IMR-90 (cell line): ENCODE measurements at regions not wholly inside any gene's neighbourhood (a gene's known extent, or its start where the extent isn't known, plus 50 kb on each side); places are given as distances from the start of the nearest gene placed in this dataset.

ENCODE experiments used
- ATAC-seq: fragments of 200-7000 bp; cut with Tn5 transposase; 2 replicates; pipeline ENCODE4 v1.9.1; 2020; ENCODE audit warnings: low read depth, mild to moderate bottlenecking, moderate library complexity
- BruUV-seq: library from RNA; stranded (reverse); fragments of 400-500 nt; replicated peaks from 2 replicates; lab custom pipeline; 2021; lab: Mats Ljungman, UMichigan
- CTCF ChIA-PET: fragments of 300-600 bp; formaldehyde crosslinking; extraction: SDS; loops from one replicate; lab custom pipeline; 2021; ENCODE audit warnings: antibody characterized with exemption; lab: Yijun Ruan, JAX
- POLR2A ChIA-PET: fragments of 300-600 bp; sonication (Branson Sonifier 250); formaldehyde crosslinking; loops from one replicate; lab custom pipeline; 2022; ENCODE audit warnings: antibody characterized with exemption; ENCODE audit not compliant: unreplicated experiment; lab: Charles Lee
- DNase-seq: peaks from one replicate; pipeline ENCODE4 v3.0.0; 2013
- H2AFZ ChIP-seq: replicated peaks from 2 replicates; pipeline ENCODE3; 2013; ENCODE audit warnings: low read length, mild to moderate bottlenecking; ENCODE audit not compliant: poor library complexity
- H2AK5ac ChIP-seq: 2 replicates; pipeline ENCODE4 v1.6.1; 2013; ENCODE audit warnings: low read depth, low read length, inconsistent platforms
- H2AK9ac ChIP-seq: replicated peaks from 2 replicates; pipeline ENCODE3; 2013; ENCODE audit warnings: mild to moderate bottlenecking, low read depth, low read length, moderate library complexity; ENCODE audit not compliant: poor library complexity
- H2BK120ac ChIP-seq: 2 replicates; pipeline ENCODE4 v1.6.1; 2013; ENCODE audit warnings: low read depth, low read length, inconsistent platforms
- H2BK15ac ChIP-seq: 3 replicates; pipeline ENCODE4 v1.6.1; 2013; ENCODE audit warnings: low read depth, low read length, inconsistent platforms
- H2BK20ac ChIP-seq: 2 replicates; pipeline ENCODE4 v1.6.1; 2013; ENCODE audit warnings: low read depth, mild to moderate bottlenecking, inconsistent platforms, low read length, moderate library complexity
- H2BK5ac ChIP-seq: 2 replicates; pipeline ENCODE4 v1.6.1; 2013; ENCODE audit warnings: mild to moderate bottlenecking, low read depth, low read length, inconsistent platforms; ENCODE audit not compliant: poor library complexity, severe bottlenecking
- H3K14ac ChIP-seq: replicated peaks from 2 replicates; pipeline ENCODE4 v1.6.1; 2013; ENCODE audit warnings: low read depth, low read length, inconsistent platforms
- H3K18ac ChIP-seq: 2 replicates; pipeline ENCODE4 v1.6.1; 2013; ENCODE audit warnings: low read depth, low read length, control low read depth
- H3K23ac ChIP-seq: 2 replicates; pipeline ENCODE4 v1.6.1; 2013; ENCODE audit warnings: low read depth, low read length, inconsistent platforms
- H3K27ac ChIP-seq: 2 replicates; pipeline ENCODE4 v1.5.1; 2013; ENCODE audit warnings: mild to moderate bottlenecking, control low read depth, low read length; ENCODE audit not compliant: insufficient read depth
- H3K27me3 ChIP-seq: 2 replicates; pipeline ENCODE4 v1.6.1; 2013; ENCODE audit warnings: low read length; ENCODE audit not compliant: control insufficient read depth, insufficient read depth
- H3K36me3 ChIP-seq: 2 replicates; pipeline ENCODE4 v1.6.1; 2013; ENCODE audit warnings: low read length, mixed read lengths; ENCODE audit not compliant: control insufficient read depth, insufficient read depth
- H3K4ac ChIP-seq: 2 replicates; pipeline ENCODE4 v1.6.1; 2013; ENCODE audit warnings: low read depth, low read length, inconsistent platforms
- H3K4me1 ChIP-seq: 2 replicates; pipeline ENCODE4 v1.6.1; 2013; ENCODE audit warnings: low read length, mixed read lengths; ENCODE audit not compliant: control insufficient read depth, insufficient read depth
- H3K4me2 ChIP-seq: 2 replicates; pipeline ENCODE4 v1.6.1; 2013; ENCODE audit warnings: low read depth, mild to moderate bottlenecking, control low read depth, low read length, moderate library complexity
- H3K4me3 ChIP-seq: 2 replicates; pipeline ENCODE4 v1.5.1; 2013; ENCODE audit warnings: low read depth, mild to moderate bottlenecking, control low read depth, low read length, moderate library complexity; ENCODE audit not compliant: insufficient read depth
- H3K56ac ChIP-seq: 2 replicates; pipeline ENCODE4 v1.6.1; 2013; ENCODE audit warnings: low read length, inconsistent platforms; ENCODE audit not compliant: insufficient read depth; ENCODE audit errors: extremely low read depth
- H3K79me1 ChIP-seq, 2 experiments: 2 replicates each; pipeline ENCODE4 v1.6.1; 2013; ENCODE audit warnings: low read length in 2 of 2, inconsistent platforms in 1 of 2, low read depth in 1 of 2
- H3K9ac ChIP-seq: 2 replicates; pipeline ENCODE4 v1.6.1; 2013; ENCODE audit warnings: low read depth, low read length, control low read depth
- H3K9me1 ChIP-seq: 2 replicates; pipeline ENCODE4 v1.6.1; 2013; ENCODE audit warnings: low read length, inconsistent platforms; ENCODE audit not compliant: insufficient read depth
- H3K9me3 ChIP-seq: 2 replicates; pipeline ENCODE4 v1.6.1; 2013; ENCODE audit warnings: low read length; ENCODE audit not compliant: control insufficient read depth, insufficient read depth
- H4K20me1 ChIP-seq: 2 replicates; pipeline ENCODE4 v1.6.1; 2013; ENCODE audit warnings: low read length, inconsistent platforms; ENCODE audit not compliant: insufficient read depth
- H4K5ac ChIP-seq: 2 replicates; pipeline ENCODE4 v1.6.1; 2013; ENCODE audit warnings: mild to moderate bottlenecking, low read depth, low read length, control low read depth
- H4K8ac ChIP-seq, 2 experiments: 2 replicates each; pipeline ENCODE4 v1.6.1; 2013; ENCODE audit warnings: low read depth in 2 of 2, low read length in 2 of 2, control low read depth in 1 of 2, inconsistent platforms in 1 of 2
- H4K91ac ChIP-seq: 2 replicates; pipeline ENCODE4 v1.6.1; 2013; ENCODE audit warnings: low read depth, low read length, inconsistent platforms; ENCODE audit not compliant: insufficient read depth
- BHLHE40 ChIP-seq: fragments of 150-350 bp; IDR thresholded peaks from 2 replicates; pipeline ENCODE4 v1.6.1; 2016; ENCODE audit warnings: mild to moderate bottlenecking, low read depth, low read length
- CEBPB ChIP-seq: IDR thresholded peaks from 2 replicates; pipeline ENCODE4 v1.6.1; 2012; ENCODE audit warnings: low read depth, low read length, improper control_type of control experiment
- CHD1 ChIP-seq: IDR thresholded peaks from 2 replicates; pipeline ENCODE4 v1.6.1; 2012; ENCODE audit warnings: low read depth, low read length, improper control_type of control experiment
- CTCF ChIP-seq: conservative IDR thresholded peaks from 2 replicates; pipeline ENCODE4 v1.5.1; 2012; ENCODE audit warnings: mild to moderate bottlenecking, low read depth, low read length, improper control_type of control experiment
- ELK1 ChIP-seq: fragments of 150-350 bp; IDR thresholded peaks from 2 replicates; pipeline ENCODE4 v1.6.1; 2016; ENCODE audit warnings: low read depth, mild to moderate bottlenecking, low read length, moderate library complexity, borderline replicate concordance
- FOS ChIP-seq: fragments of 150-350 bp; IDR thresholded peaks from 2 replicates; pipeline ENCODE4 v1.6.1; 2016; ENCODE audit warnings: low read depth, low read length
- MAFK ChIP-seq: IDR thresholded peaks from 2 replicates; pipeline ENCODE4 v1.6.1; 2012; ENCODE audit warnings: low read depth, low read length, improper control_type of control experiment
- MAZ ChIP-seq: IDR thresholded peaks from 2 replicates; pipeline ENCODE4 v1.6.1; 2012; ENCODE audit warnings: low read depth, mild to moderate bottlenecking, low read length, improper control_type of control experiment, moderate library complexity, borderline replicate concordance
- MXI1 ChIP-seq: IDR thresholded peaks from 2 replicates; pipeline ENCODE4 v1.6.1; 2012; ENCODE audit warnings: low read depth, mild to moderate bottlenecking, low read length, moderate library complexity, borderline replicate concordance
- NFE2L2 ChIP-seq: fragments of 150-350 bp; IDR thresholded peaks from 2 replicates; pipeline ENCODE4 v1.6.1; 2016; ENCODE audit warnings: low read depth, mild to moderate bottlenecking, low read length
- POLR2A ChIP-seq: IDR thresholded peaks from 2 replicates; pipeline ENCODE4 v1.6.1; 2012; ENCODE audit warnings: mild to moderate bottlenecking, low read depth, low read length
- RAD21 ChIP-seq: IDR thresholded peaks from 2 replicates; pipeline ENCODE4 v1.6.1; 2012; ENCODE audit warnings: low read length, improper control_type of control experiment
- RCOR1 ChIP-seq: IDR thresholded peaks from 2 replicates; pipeline ENCODE4 v1.6.1; 2012; ENCODE audit warnings: mild to moderate bottlenecking, low read length, improper control_type of control experiment; ENCODE audit not compliant: insufficient replicate concordance
- RFX5 ChIP-seq: IDR thresholded peaks from 2 replicates; pipeline ENCODE4 v1.8.0; 2012; ENCODE audit warnings: low read depth, mild to moderate bottlenecking, low read length, moderate library complexity
- SMC3 ChIP-seq: fragments of 150-350 bp; IDR thresholded peaks from 2 replicates; pipeline ENCODE4 v1.6.1; 2016; ENCODE audit warnings: low read depth, mild to moderate bottlenecking, antibody characterized with exemption, low read length, moderate library complexity
- USF2 ChIP-seq: fragments of 150-350 bp; IDR thresholded peaks from 2 replicates; pipeline ENCODE4 v1.6.1; 2017; ENCODE audit warnings: mild to moderate bottlenecking, antibody characterized with exemption, low read length, low read depth
- WGBS, 2 experiments: methylation state at CpG; one replicate each; pipeline versions ENCODE4 v1.1.5 to v1.1.7; 2013; ENCODE audit warnings: missing lambda C conversion rate in 2 of 2; ENCODE audit not compliant: insufficient read length in 1 of 2; ENCODE audit errors: extremely low coverage in 2 of 2; 5-methylcytosine and 5-hydroxymethylcytosine counted together
- dilution Hi-C: fragments of 300-500 bp; cut with HindIII; formaldehyde crosslinking; loops from one replicate; pipeline ENCODE4 v1.14.3; 2018; ENCODE audit warnings: low sequenced_read_pairs; ENCODE audit not compliant: unreplicated experiment
- in situ Hi-C: fragments of 300-500 bp; cut with MboI; formaldehyde crosslinking; loops from 3 replicates; pipeline ENCODE4 v1.14.3; 2019; ENCODE audit warnings: low sequenced_read_pairs, inconsistent platforms, mixed read lengths
- intact Hi-C: fragments of 100-400 bp; cut with micrococcal nuclease; formaldehyde crosslinking; loops from 2 replicates; pipeline ENCODE4 v1.10.0; 2022

- no peak overlapping the region for H4K91ac ChIP-seq
- H2AFZ ChIP-seq, result no peak overlapping the region
- intact Hi-C loops, result no loop called here
- no peaks in the 10 kb centered on the region for H4K20me1 ChIP-seq
- H2AK5ac ChIP-seq, result peak overlapping the region; percentile 69; the same call in 1 of the 2 replicates
- no peak overlapping the region for H3K23ac ChIP-seq
- H2BK15ac ChIP-seq, result no peak overlapping the region
- H3K18ac ChIP-seq, result no peak overlapping the region
- no peaks in the 10 kb centered on the region for H3K79me1 ChIP-seq
- ChIA-PET CTCF (interaction anchor here (0.6 kb wide), 1 partner anchor 24 kb away, joined by 3 read pairs; no protein-coding TSS in a partner anchor), POLR2A (no interaction called here)
- TF ChIP-seq CHD1 (no peak), FOS (no peak), SMC3 (no peak), POLR2A (no peak), MXI1 (no peak), RAD21 (no peak), USF2 (no peak), CEBPB (no peak), MAZ (no peak), CTCF (no peak), MAFK (no peak), NFE2L2 (no peak), BHLHE40 (no peak), RCOR1 (no peak), ELK1 (no peak), RFX5 (no peak)
- 0 out of 2 replicates have a peak, but pooled peaks cover 3% of the 10 kb centered on the region for H3K9me1 ChIP-seq
- H3K27me3 ChIP-seq, result no peaks in the 10 kb centered on the region
- H2BK120ac ChIP-seq, result no peak overlapping the region
- WGBS, 2 experiments, result 63% methylated on average over 1 of the region's 1 CpG; no CpG with 5 or more reads in 1 of the 2 experiments
- no peak overlapping the region for H4K8ac ChIP-seq
- no peak overlapping the region for H3K9ac ChIP-seq
- no peak overlapping the region for H4K5ac ChIP-seq
- ATAC-seq (no peak), DNase-seq (no peak)
- H2BK5ac ChIP-seq, result no peak overlapping the region
- no peak overlapping the region for H3K4me3 ChIP-seq
- peaks cover 6% of the 10 kb centered on the region for H3K4me1 ChIP-seq
- no peak overlapping the region for H2AK9ac ChIP-seq
- no peaks in the 10 kb centered on the region for H3K9me3 ChIP-seq
- in situ Hi-C loops, result no loop called here
- H3K14ac ChIP-seq, result no peak overlapping the region
- H3K27ac ChIP-seq, result no peak overlapping the region
- H3K4me2 ChIP-seq, result no peak overlapping the region
- BruUV-seq, result no TSS peak
- no peaks in the 10 kb centered on the region for H3K36me3 ChIP-seq
- dilution Hi-C loops, result no loop called here
- H3K56ac ChIP-seq, result no peak overlapping the region
- no peak overlapping the region for H3K4ac ChIP-seq
- H2BK20ac ChIP-seq, result no peak overlapping the region
Observed at GRCh38 chr11:130560781-130561109, 112.3 kb downstream of the ADAMTS15 start.
